Panc1 (cell line): ENCODE measurements at regions not wholly inside any gene's neighbourhood (a gene's known extent, or its start where the extent isn't known, plus 50 kb on each side); places are given as distances from the start of the nearest gene placed in this dataset.

Source experiments
- CTCF ChIP-seq: fragments of 450-650 bp; IDR thresholded peaks from 2 replicates; pipeline ENCODE4 v1.5.1; 2017; ENCODE audit warnings: mild to moderate bottlenecking
- POLR2AphosphoS5 ChIP-seq: IDR thresholded peaks from 2 replicates; pipeline ENCODE4 v1.6.1; 2012; ENCODE audit warnings: mild to moderate bottlenecking, low read depth, low read length, moderate library complexity
- TF ChIP-seq, protein P1 (sequence below), 2 experiments: IDR thresholded peaks; 2 replicates each; pipeline ENCODE4 v1.6.1; 2011 to 2012; ENCODE audit warnings: low read depth in 2 of 2, control low read depth in 1 of 2, low read length in 1 of 2, mild to moderate bottlenecking in 1 of 2, moderate library complexity in 1 of 2; ENCODE audit not compliant: insufficient read depth in 1 of 2

- TF ChIP-seq CTCF: no peak
- TF ChIP-seq POLR2AphosphoS5: no peak
- TF ChIP-seq, protein P1, sequence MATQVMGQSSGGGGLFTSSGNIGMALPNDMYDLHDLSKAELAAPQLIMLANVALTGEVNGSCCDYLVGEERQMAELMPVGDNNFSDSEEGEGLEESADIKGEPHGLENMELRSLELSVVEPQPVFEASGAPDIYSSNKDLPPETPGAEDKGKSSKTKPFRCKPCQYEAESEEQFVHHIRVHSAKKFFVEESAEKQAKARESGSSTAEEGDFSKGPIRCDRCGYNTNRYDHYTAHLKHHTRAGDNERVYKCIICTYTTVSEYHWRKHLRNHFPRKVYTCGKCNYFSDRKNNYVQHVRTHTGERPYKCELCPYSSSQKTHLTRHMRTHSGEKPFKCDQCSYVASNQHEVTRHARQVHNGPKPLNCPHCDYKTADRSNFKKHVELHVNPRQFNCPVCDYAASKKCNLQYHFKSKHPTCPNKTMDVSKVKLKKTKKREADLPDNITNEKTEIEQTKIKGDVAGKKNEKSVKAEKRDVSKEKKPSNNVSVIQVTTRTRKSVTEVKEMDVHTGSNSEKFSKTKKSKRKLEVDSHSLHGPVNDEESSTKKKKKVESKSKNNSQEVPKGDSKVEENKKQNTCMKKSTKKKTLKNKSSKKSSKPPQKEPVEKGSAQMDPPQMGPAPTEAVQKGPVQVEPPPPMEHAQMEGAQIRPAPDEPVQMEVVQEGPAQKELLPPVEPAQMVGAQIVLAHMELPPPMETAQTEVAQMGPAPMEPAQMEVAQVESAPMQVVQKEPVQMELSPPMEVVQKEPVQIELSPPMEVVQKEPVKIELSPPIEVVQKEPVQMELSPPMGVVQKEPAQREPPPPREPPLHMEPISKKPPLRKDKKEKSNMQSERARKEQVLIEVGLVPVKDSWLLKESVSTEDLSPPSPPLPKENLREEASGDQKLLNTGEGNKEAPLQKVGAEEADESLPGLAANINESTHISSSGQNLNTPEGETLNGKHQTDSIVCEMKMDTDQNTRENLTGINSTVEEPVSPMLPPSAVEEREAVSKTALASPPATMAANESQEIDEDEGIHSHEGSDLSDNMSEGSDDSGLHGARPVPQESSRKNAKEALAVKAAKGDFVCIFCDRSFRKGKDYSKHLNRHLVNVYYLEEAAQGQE (IDR thresholded peaks at IDR 0.05; ENCODE audit: insufficient read depth in 1 of 2, low read depth in 2 of 2, low read length in 1 of 2): no peak
Observed at GRCh38 chr10:36148207-36148606, 506.1 kb upstream of the FZD8 start.
